ENCODE measurements at regions not wholly inside any gene's neighbourhood (a gene's known extent, or its start where the extent isn't known, plus 50 kb on each side); places are given as distances from the start of the nearest gene placed in this dataset.
"Not testable (repeated sequence)": the region's sequence is repeated elsewhere in the genome, so short reads cannot be mapped to it uniquely, and the experiment has no call there.

GRCh38 chr7:85806321-85806720 is 619.5 kb upstream of the SEMA3D start:
- DNase-seq (ENCODE audit: low spot score), result no peak
- ATAC-seq, result no peak

DNA sequence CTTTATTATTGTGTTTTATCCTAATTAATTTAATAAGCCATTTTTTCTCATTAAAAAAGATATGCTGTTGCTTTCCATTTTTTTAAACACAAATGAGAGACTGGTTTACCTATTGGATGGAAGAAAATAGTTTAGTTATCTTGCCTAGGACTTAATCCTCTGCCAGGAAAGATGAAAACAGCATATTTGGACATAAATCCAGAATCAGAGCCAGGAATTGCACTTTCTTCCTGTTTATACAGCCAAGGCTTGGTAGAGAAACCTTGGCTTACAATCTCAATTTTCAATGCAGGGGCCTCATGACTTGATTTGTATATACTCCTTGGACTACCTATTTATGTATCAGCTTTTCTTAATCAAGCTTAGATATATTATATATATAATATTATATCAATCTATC is 618.8 kb upstream of the SEMA3D start:
- ATAC-seq, result no peak
- no peak for DNase-seq (ENCODE audit: low spot score)

DNA sequence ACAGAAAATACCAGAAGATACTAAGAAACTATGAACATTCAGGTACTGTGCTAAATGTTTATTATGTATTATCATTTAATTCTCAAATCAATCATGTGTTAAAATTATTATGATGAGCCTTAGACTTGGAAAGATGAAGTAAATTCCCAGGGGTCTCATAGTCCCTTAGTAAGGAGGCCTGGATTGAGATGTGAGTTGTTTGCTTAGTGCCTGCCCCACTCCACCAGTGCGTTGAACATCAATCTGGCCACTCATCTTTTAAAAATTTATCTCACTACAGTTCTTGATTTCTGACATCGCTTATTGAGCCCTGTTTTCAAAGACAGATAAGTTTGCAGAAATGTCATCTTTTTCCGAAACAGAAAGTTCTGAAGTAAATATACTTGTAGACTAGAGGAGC is 618.4 kb upstream of the SEMA3D start:
- DNase-seq (ENCODE audit: low spot score) (no peak), ATAC-seq (no peak)

- no peak for DNase-seq (ENCODE audit: low spot score)
Measured at GRCh38 chr7:85802211-85802610, 615.4 kb upstream of the SEMA3D start.

GRCh38 chr7:85796956-85797355 is 610.1 kb upstream of the SEMA3D start:
- ATAC-seq, result no peak
- no peak for DNase-seq (ENCODE audit: low spot score)

More at GRCh38 chr7:85802211-85802610, 615.4 kb upstream of the SEMA3D start:
- ATAC-seq, result no peak

- DNase-seq (ENCODE audit: low spot score); ATAC-seq: not testable (repeated sequence)
Measured at GRCh38 chr7:85791098-85791497, 604.2 kb upstream of the SEMA3D start.

DNA sequence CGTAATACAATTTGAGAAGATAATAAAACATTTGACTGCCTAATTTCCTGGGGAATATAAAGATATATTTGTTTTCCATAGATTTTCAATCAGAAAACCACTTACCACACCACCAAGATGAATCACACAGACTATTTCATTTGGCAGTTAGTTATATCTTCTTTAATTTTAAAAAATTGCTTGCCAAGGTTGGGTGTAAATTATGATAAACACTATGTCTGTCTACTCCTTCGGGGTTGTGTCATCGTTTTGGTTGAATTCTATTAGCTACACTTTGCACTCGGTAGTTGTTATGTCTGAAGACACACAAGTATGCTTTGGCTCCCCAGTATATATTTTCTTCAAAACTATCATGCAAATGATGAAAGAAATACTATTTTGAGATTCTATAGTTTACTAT is 594.8 kb upstream of the SEMA3D start:
- ATAC-seq (no peak), DNase-seq (ENCODE audit: low spot score) (no peak)

- ATAC-seq, result no peak
- DNase-seq (ENCODE audit: low spot score), result no peak
Measured at GRCh38 chr7:85776691-85777345, 590.0 kb upstream of the SEMA3D start.

DNA sequence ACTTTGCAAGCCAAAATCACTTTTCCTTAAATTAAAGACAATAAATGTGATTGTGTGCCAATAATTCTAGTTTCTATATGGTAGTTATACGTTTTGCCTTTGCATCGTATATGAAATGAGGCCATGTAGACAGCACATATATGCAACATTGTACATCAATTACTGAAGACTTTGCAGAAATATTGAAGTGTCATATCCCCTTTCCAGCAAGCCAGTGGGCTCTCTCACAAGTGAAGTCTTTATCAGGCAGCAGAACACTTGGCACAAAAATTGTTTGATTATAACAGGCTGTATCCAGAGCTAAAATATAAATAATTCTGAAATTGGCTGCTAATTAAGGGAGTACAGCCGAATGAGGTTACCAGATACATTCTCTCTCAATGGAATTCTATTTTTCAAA is 588.6 kb upstream of the SEMA3D start:
- DNase-seq (ENCODE audit: low spot score) (no peak), ATAC-seq (no peak)

DNA sequence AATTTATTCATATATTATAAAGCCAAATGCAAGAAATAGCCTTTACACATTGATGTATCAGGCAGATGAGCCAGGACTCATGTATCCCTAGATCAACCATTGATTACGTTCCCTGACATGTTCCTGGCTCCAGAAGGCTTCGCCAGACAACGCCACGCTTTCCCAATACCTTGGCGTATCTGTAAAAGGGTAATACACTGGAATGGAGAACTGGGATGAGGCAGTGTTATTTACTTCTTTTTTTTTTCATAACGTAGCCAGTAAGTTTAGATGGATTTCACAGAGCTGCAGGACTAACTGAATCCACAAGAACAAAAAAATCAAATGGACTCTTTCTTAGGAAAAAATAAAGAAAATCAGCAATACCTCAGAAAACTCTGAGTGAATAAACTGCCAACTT is 588.1 kb upstream of the SEMA3D start:
- no peak for DNase-seq (ENCODE audit: low spot score)

DNA sequence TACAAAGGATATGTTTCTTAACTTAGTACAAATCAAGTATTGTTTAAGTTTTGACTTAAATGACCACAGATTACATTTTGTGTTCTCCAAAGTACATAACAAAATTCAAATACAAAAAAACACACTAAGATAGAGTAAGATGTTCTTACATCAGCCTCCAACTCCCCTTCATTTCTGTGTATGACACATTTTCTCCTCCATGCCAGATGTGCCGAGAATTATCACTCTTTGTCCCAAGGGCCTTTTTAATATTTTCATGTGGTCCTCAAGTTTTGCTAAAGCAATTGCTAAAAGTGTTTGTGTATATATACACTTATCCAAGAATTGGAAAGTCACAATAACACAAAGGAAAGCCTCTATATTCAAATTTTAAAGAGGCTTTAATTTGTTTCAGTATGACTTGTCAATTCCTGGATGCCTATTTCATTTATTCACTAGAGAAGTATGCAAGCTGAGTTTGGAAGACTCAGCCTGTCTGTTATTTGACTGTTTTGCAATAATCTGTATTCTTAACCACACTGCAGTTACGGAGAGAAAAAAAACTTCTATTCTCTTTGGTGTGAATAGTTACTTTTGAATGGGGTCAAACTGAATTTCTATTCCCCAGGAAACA is 586.4 kb upstream of the SEMA3D start:
- ATAC-seq, result no peak
- no peak for DNase-seq (ENCODE audit: low spot score)

More for the DNA sequence above, 588.1 kb upstream of the SEMA3D start:
- ATAC-seq, result no peak

- DNase-seq (ENCODE audit: low spot score), result no peak
- ATAC-seq, result no peak
Measured at GRCh38 chr7:85771516-85771915, 584.7 kb upstream of the SEMA3D start.

GRCh38 chr7:85770332-85770731 is 583.5 kb upstream of the SEMA3D start:
- no peak for DNase-seq (ENCODE audit: low spot score)
- no peak for ATAC-seq

DNA sequence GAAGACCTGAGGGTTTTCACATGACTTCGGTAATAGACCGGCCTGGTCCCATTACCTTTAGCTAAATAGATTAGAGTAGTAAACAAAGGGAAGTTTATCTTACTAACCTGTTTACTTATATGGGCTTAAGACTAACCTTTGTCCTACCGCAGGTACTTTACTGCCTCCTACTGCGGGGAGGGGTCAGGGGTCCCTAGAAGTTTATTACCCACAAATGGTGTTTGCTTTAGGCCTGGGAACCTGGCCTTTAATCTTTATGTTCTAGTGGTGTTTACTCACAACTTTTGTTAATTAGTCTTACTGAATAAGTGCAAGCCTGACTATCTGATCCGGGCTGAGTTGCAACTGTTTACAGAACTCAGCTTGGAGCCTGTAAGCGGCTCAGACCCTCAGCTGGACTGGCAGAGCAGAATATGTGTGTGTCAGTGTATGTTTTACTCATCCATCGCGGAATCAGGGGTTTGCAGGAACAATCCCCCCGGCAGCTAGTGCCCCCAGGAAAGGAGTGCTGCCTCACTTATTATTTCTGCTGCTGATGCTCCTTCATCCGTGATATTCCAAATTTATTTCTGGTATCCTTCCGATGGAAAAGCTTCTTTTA is 578.9 kb upstream of the SEMA3D start:
- no peak for DNase-seq (ENCODE audit: low spot score)
- no peak for ATAC-seq

DNA sequence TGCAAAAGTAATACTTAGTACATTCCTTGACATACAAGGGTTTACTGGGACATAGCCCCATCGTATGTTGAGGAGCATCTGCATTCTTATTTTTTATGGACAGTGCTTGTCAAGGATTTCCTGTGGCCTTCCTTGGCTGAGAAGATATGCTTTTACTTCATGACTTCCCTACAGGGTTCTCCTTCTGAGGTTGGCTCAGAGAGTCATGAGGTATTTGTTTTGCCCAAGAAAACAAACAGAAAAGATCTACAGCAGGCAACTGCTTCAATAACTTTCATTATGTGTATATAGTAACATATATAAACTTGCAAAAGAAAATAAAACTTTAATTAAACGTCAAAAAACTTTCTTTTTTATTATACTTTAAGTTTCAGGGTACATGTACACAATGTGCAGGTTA is 577.2 kb upstream of the SEMA3D start:
- ATAC-seq (no peak), DNase-seq (ENCODE audit: low spot score) (no peak)

DNA sequence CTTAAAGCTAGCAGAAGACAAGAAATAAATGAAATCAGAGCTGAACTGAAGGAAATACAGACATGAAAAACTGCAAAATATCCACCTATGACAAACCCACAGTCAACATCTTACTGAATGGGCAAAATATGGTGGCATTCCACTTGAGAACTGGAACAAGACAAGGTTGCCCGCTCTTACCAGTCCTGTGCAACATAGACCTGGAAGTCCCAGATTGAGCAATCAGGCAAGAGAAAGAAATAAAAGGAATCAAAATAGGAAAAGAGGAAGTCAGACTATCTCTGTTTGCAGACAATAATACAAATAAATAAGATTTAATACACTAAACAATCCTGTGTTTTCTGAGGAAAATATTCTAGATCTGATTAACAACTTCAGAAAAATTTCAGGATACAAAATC is 570.5 kb upstream of the SEMA3D start:
- ATAC-seq (no peak), DNase-seq (ENCODE audit: low spot score) (no peak)

GRCh38 chr7:85750454-85750949 is 563.6 kb upstream of the SEMA3D start:
- ATAC-seq (peak; percentile 78), DNase-seq (ENCODE audit: low spot score) (no peak)

DNA sequence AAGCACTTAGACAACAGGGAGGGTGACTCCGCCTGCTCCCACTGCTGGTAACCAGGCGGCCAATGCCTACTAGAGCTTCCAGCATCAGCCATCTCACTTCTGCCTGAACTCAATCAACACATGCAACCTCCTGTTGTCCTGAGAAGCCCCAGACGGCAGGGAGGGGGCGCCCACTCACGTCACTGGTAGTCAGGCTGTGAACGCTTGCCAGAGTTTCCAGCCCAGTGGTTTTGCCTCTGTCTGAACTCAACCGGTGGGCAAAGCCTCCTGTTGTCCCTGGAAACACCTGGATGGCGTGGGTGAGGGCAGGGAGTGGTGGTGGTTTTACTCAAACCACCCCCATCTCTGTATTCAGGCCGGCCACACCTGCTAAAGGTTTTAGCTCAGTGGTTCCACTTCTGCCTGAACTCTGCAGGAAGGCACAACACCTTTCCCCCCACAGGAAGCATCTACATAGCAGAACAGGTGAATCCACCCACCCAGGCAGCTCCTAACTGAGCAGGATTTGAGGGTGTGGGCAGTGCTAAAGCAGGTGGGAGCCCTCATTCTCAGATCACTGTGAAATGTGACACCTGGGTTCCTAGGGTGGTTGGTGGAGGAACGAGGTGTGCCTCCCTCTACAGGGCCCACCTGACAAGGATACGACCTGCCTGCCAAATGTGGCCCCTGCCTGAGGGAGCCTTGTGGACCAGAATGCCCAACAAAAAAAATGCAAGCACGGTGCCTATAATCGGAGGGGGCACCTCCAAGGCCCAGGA is 563.0 kb upstream of the SEMA3D start:
- no peak for ATAC-seq
- no peak for DNase-seq (ENCODE audit: low spot score)

DNA sequence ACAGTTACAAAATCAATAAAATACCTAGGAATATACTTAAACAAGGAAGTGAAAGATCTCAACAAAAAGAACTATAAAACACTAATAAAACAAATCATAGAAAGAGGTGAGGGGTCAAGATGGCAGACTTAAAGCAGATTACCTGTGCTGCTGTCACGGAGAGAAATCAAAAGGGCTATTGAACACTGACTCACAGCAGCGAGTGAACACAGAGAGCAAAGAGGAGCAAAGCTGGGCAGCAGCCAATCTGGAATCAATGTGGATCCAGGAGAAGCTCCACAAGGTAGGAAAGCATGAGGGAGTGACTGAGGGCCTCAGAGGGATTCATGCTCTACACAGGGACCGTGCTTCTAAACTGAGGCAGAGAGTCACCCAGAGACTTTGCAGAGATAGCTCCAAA is 562.0 kb upstream of the SEMA3D start:
- ATAC-seq (peak; percentile 27), DNase-seq (ENCODE audit: low spot score) (no peak)

DNA sequence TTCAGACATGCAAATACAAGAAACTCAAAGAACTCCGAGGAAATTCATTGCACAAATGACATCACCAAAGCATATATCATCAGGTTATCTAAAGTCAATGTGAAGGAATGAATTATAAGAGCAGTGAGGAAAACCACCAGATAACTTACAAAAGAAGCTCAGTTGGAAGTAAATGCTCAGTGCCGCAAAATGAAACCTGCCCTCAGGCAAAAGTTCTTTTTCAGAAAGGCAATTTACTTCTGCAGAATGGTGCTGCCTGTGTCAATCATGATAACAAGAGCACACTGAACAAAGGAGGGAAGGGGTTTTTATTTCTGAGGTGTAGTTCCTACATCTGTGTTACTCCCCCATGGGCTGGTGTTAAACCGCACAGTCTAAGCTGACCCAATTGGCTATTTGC is 550.6 kb upstream of the SEMA3D start:
- ATAC-seq (no peak), DNase-seq (ENCODE audit: low spot score) (no peak)

DNA sequence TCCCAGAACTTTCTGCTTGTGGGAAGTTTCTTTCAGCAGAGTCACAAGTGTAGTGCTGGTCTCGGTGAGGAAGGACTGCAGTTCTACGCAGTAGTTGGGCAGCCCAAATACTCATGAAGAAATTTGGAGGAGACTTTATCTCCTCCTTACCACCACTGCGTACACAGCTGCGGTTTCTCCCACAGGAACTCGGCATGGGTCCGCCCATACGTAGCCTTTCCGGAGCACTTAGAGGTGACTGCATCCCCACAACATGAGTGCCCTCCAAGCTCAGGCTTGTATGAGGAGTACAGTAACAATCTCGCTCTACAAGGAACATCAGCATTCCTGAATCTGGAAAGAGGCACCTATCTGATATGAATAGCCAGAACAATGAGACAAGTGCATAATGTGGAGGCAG is 549.2 kb upstream of the SEMA3D start:
- no peak for ATAC-seq
- DNase-seq (ENCODE audit: low spot score), result no peak

GRCh38 chr7:85734823-85735222 is 548.0 kb upstream of the SEMA3D start:
- ATAC-seq (no peak), DNase-seq (ENCODE audit: low spot score) (no peak)

Data from left lobe of liver (tissue), 2 donors.